HG03442 (cell line): ENCODE measurements at regions not wholly inside any gene's neighbourhood (a gene's known extent, or its start where the extent isn't known, plus 50 kb on each side); places are given as distances from the start of the nearest gene placed in this dataset.
"Not testable (repeated sequence)": the region's sequence is repeated elsewhere in the genome, so short reads cannot be mapped to it uniquely, and the experiment has no call there.

ENCODE experiments used
- ATAC-seq: cut with Tn5 transposase; IDR thresholded peaks from one replicate; pipeline ENCODE4 v1.9.1; 2021; ENCODE audit warnings: mild to moderate bottlenecking, moderate library complexity; ENCODE audit not compliant: unreplicated experiment

- not testable (repeated sequence) for ATAC-seq
Measured at GRCh38 chr2:109976319-109976718, 77.8 kb downstream of the LIMS3 start.

- ATAC-seq: not testable (repeated sequence)
Measured at GRCh38 chr2:109980754-109981153, 82.3 kb downstream of the LIMS3 start.

- not testable (repeated sequence) for ATAC-seq
Measured at GRCh38 chr2:109986389-109987088, 88.1 kb downstream of the LIMS3 start.

- ATAC-seq: not testable (repeated sequence)
Measured at GRCh38 chr2:109987089-109987420, 88.6 kb downstream of the LIMS3 start.

GRCh38 chr2:109987458-109988345 lies 89.2 kb downstream of the LIMS3 start:
- ATAC-seq: peak; percentile 60

- not testable (repeated sequence) for ATAC-seq
Measured at GRCh38 chr2:109999395-109999794, 100.9 kb downstream of the LIMS3 start.

GRCh38 chr2:110002502-110002901 lies 104.0 kb downstream of the LIMS3 start:
- ATAC-seq: not testable (repeated sequence)

- not testable (repeated sequence) for ATAC-seq
Measured at GRCh38 chr2:110013388-110013787, 102.2 kb downstream of the MALL start.

GRCh38 chr2:110016381-110017092 lies 99.1 kb downstream of the MALL start:
- ATAC-seq: not testable (repeated sequence)

- ATAC-seq: not testable (repeated sequence)
Measured at GRCh38 chr2:110020269-110020668, 95.4 kb downstream of the MALL start.

- not testable (repeated sequence) for ATAC-seq
Measured at GRCh38 chr2:110022278-110022677, 93.3 kb downstream of the MALL start.

- ATAC-seq: not testable (repeated sequence)
Measured at GRCh38 chr2:110026126-110026785, 89.4 kb downstream of the MALL start.

GRCh38 chr2:110028411-110028810 lies 87.2 kb downstream of the MALL start:
- not testable (repeated sequence) for ATAC-seq

- ATAC-seq: not testable (repeated sequence)
Measured at GRCh38 chr2:110030894-110031293, 84.7 kb downstream of the MALL start.

- ATAC-seq: not testable (repeated sequence)
Measured at GRCh38 chr2:110031722-110032327, 83.8 kb downstream of the MALL start.
